GM10248 (cell line): ENCODE measurements at regions not wholly inside any gene's neighbourhood (a gene's known extent, or its start where the extent isn't known, plus 50 kb on each side); places are given as distances from the start of the nearest gene placed in this dataset.

ENCODE experiments used
- CTCF ChIA-PET: fragments of 300-600 bp; sonication (Branson Sonifier 250); formaldehyde crosslinking; extraction: SDS; loops from one replicate; lab custom pipeline; 2021; ENCODE audit warnings: antibody characterized with exemption; lab: Yijun Ruan, JAX
- POLR2A ChIA-PET: fragments of 350-650 bp; sonication (Branson Sonifier 250); formaldehyde crosslinking; extraction: SDS; loops from one replicate; lab custom pipeline; 2020; ENCODE audit warnings: antibody characterized with exemption; lab: Yijun Ruan, JAX
- DNase-seq: peaks from one replicate; pipeline ENCODE4 v3.0.0; 2012; ENCODE audit errors: extremely low spot score
- CTCF ChIP-seq: IDR thresholded peaks from 2 replicates; pipeline ENCODE4 v1.5.1; 2012; ENCODE audit warnings: mild to moderate bottlenecking, low read depth; ENCODE audit errors: extremely low read depth, missing control alignments, control extremely low read depth

- CTCF ChIA-PET: no interaction called here
- no peak for TF ChIP-seq CTCF
- DNase-seq: no peak
- POLR2A ChIA-PET: no interaction called here
These were observed 77.2 kb upstream of the RASGRF1 start for GRCh38 chr15:79167776-79168175.

- POLR2A ChIA-PET: no interaction called here
- no peak for TF ChIP-seq CTCF
- DNase-seq: no peak
- CTCF ChIA-PET: interaction anchor here (0.9 to 1.2 kb wide), 2 partner anchors 9 to 11 kb away, joined by 3 read pairs; no protein-coding TSS in a partner anchor
These were observed 75.9 kb upstream of the RASGRF1 start for GRCh38 chr15:79166311-79166955.

DNA sequence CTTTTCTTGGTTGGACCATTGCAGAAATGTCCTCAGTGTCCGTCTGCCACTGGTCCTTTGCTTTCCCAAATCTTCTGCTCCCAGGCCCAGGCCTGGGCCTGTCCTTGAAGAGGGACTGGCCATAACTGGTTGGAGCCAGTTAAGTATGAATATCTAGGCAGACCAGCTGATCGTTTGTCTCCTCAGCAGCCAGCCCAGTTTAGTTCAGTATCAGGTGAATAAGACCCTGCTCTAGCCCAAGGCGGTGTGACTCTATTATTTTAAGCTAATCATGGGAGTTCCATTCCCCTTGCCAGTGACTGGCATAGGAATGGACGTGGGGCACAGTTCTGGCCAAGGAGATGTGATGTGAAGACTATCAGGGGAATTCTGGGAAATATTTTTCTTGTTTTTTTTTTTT, 73.9 kb upstream of the RASGRF1 start:
- POLR2A ChIA-PET: no interaction called here
- CTCF ChIA-PET: interaction anchor here (1.3 to 1.4 kb wide), 2 partner anchors 17 to 20 kb away, joined by 3 read pairs; no protein-coding TSS in a partner anchor
- no peak for DNase-seq
- no peak for TF ChIP-seq CTCF

DNA sequence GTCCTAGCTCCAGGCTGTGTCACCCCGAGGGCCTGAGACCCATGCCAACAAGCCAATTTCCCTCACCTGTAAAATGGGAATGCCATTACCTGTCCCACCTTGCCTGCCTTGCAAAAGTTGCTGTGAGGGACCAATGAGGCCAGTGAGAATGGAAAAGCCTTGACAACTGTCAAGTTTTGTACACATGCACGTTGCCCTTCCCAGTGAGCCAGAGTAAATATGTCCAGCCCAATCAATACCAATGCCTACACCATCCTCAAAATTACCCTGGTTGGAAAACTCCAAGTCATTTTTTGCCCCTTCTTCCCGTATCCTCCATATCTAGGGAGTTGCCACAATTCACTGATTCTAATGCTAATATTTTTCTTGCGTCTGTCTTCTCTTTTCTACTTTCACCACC, 73.5 kb upstream of the RASGRF1 start:
- TF ChIP-seq CTCF: no peak
- CTCF ChIA-PET: interaction anchor here (1.3 to 1.4 kb wide), 2 partner anchors 18 to 20 kb away, joined by 3 read pairs; no protein-coding TSS in a partner anchor
- POLR2A ChIA-PET: no interaction called here
- DNase-seq: no peak

- POLR2A ChIA-PET: no interaction called here
These were observed 72.8 kb upstream of the RASGRF1 start for GRCh38 chr15:79163395-79163794.

More at GRCh38 chr15:79163395-79163794, 72.8 kb upstream of the RASGRF1 start:
- no peak for DNase-seq
- CTCF ChIA-PET: interaction anchor here (1.3 kb wide), 1 partner anchor 18 kb away, joined by 3 read pairs; no protein-coding TSS in a partner anchor
- TF ChIP-seq CTCF: no peak
